Fibroblast of pulmonary artery (primary cell): ENCODE measurements at regions not wholly inside any gene's neighbourhood (a gene's known extent, or its start where the extent isn't known, plus 50 kb on each side); places are given as distances from the start of the nearest gene placed in this dataset.

Experiments used
- DNase-seq: peaks from one replicate; pipeline ENCODE4 v3.0.0-alpha.2; 2010; ENCODE audit warnings: low read depth
- H3K4me3 ChIP-seq: replicated peaks from 2 replicates; pipeline ENCODE4 v1.5.1; 2011; ENCODE audit warnings: low read depth, mild to moderate bottlenecking, control low read depth, low read length, moderate library complexity
- TF ChIP-seq, protein P1 (sequence below): IDR thresholded peaks from 2 replicates; pipeline ENCODE4 v1.5.1; 2011; ENCODE audit warnings: mild to moderate bottlenecking, control low read depth, low read length, inconsistent platforms; ENCODE audit errors: missing control alignments

- no peak for DNase-seq
- TF ChIP-seq, protein P1, sequence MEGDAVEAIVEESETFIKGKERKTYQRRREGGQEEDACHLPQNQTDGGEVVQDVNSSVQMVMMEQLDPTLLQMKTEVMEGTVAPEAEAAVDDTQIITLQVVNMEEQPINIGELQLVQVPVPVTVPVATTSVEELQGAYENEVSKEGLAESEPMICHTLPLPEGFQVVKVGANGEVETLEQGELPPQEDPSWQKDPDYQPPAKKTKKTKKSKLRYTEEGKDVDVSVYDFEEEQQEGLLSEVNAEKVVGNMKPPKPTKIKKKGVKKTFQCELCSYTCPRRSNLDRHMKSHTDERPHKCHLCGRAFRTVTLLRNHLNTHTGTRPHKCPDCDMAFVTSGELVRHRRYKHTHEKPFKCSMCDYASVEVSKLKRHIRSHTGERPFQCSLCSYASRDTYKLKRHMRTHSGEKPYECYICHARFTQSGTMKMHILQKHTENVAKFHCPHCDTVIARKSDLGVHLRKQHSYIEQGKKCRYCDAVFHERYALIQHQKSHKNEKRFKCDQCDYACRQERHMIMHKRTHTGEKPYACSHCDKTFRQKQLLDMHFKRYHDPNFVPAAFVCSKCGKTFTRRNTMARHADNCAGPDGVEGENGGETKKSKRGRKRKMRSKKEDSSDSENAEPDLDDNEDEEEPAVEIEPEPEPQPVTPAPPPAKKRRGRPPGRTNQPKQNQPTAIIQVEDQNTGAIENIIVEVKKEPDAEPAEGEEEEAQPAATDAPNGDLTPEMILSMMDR: no peak
- H3K4me3 ChIP-seq: no peak overlapping the region
Measured at GRCh38 chr9:99624499-99625233, 197.0 kb upstream of the NR4A3 start.

DNA sequence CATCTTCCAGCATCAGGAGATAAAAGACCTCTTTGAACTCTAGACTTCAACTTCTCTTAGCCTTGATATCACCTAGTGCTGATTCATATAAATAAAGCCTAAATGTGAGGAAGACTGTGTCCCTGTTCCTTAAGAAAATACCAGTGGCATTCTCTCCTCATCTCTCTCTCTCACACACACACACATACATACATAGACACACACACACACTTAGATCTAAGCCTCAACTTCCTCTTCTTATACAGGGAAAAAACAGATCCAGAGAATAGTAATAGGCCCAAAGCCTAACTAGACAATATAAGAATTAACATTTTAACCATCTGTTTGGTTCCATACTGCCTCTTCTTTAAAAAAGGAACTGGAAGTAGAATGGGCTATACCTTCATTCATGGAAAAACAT, 195.3 kb upstream of the NR4A3 start:
- no peak for DNase-seq
- TF ChIP-seq, protein P1: no peak
- no peak overlapping the region for H3K4me3 ChIP-seq

GRCh38 chr9:99628285-99628684, 193.4 kb upstream of the NR4A3 start:
- no peak overlapping the region for H3K4me3 ChIP-seq
- TF ChIP-seq, protein P1: no peak
- DNase-seq: no peak

- H3K4me3 ChIP-seq: no peak overlapping the region
- no peak for DNase-seq
- TF ChIP-seq, protein P1: no peak
Measured at GRCh38 chr9:99628849-99629620, 192.7 kb upstream of the NR4A3 start.

GRCh38 chr9:99632349-99633038, 189.2 kb upstream of the NR4A3 start:
- H3K4me3 ChIP-seq: no peak overlapping the region
- TF ChIP-seq, protein P1: no peak

GRCh38 chr9:99633265-99633664, 188.4 kb upstream of the NR4A3 start:
- no peak for DNase-seq
- no peak overlapping the region for H3K4me3 ChIP-seq
- TF ChIP-seq, protein P1: no peak

More at GRCh38 chr9:99632349-99633038, 189.2 kb upstream of the NR4A3 start:
- no peak for DNase-seq
